ENCODE measurements at regions not wholly inside any gene's neighbourhood (a gene's known extent, or its start where the extent isn't known, plus 50 kb on each side); places are given as distances from the start of the nearest gene placed in this dataset.

- no peaks in the 10 kb centered on the region for H3K36me3 ChIP-seq (ENCODE audit: low read depth)
- H3F3A ChIP-seq (ENCODE audit: insufficient read depth, low read depth) = no peaks in the 10 kb centered on the region
- no peak for TF ChIP-seq CTCF (conservative IDR thresholded peaks at IDR 0.05)
- TF ChIP-seq EZH2 (IDR thresholded peaks at IDR 0.05; ENCODE audit: low read depth) = no peak
- intact Hi-C loops (cut with micrococcal nuclease; ENCODE audit: unreplicated experiment) = no loop called here
- no TSS peak for BruUV-seq (replicated peaks)
- CTCF ChIA-PET = no interaction called here
- no peak for DNase-seq
- POLR2A ChIA-PET (ENCODE audit: unreplicated experiment) = no interaction called here
- no peaks in the 10 kb centered on the region for H3K79me2 ChIP-seq (ENCODE audit: low read depth)
- no peaks in the 10 kb centered on the region for H3K9me3 ChIP-seq (ENCODE audit: insufficient read depth, low read depth)
- no peak overlapping the region for H2AFZ ChIP-seq
- H3K4me1 ChIP-seq (replicated peaks; ENCODE audit: insufficient read depth) = no peaks in the 10 kb centered on the region
- no peak overlapping the region for H3K4me3 ChIP-seq
- H3K27ac ChIP-seq = no peak overlapping the region
- no peak overlapping the region for H3K4me2 ChIP-seq
- H4K20me1 ChIP-seq (ENCODE audit: insufficient read depth) = no peaks in the 10 kb centered on the region
- peaks cover 33% of the 10 kb centered on the region for H3K27me3 ChIP-seq (ENCODE audit: insufficient read depth, low read depth)
- no peaks in the 10 kb centered on the region for H3K9me2 ChIP-seq (ENCODE audit: insufficient read depth)
Observed at GRCh38 chr13:22090106-22090505, 419.2 kb downstream of the FGF9 start.

GRCh38 chr13:22091222-22091970 is 420.5 kb downstream of the FGF9 start:
- Histone ChIP-seq H3K9me3 (ENCODE audit: insufficient read depth, low read depth) (no peaks in the 10 kb centered on the region), H3F3A (ENCODE audit: insufficient read depth, low read depth) (no peaks in the 10 kb centered on the region), H3K79me2 (ENCODE audit: low read depth) (no peaks in the 10 kb centered on the region), H3K4me1 (replicated peaks; ENCODE audit: insufficient read depth) (no peaks in the 10 kb centered on the region), H4K20me1 (ENCODE audit: insufficient read depth) (no peaks in the 10 kb centered on the region), H3K9me2 (ENCODE audit: insufficient read depth) (no peaks in the 10 kb centered on the region), H3K27me3 (ENCODE audit: insufficient read depth, low read depth) (peaks cover 33% of the 10 kb centered on the region), H3K36me3 (ENCODE audit: low read depth) (no peaks in the 10 kb centered on the region), H3K4me3 (no peak overlapping the region), H3K27ac (no peak overlapping the region), H2AFZ (no peak overlapping the region), H3K4me2 (no peak overlapping the region)
- ChIA-PET POLR2A (ENCODE audit: unreplicated experiment) (no interaction called here), CTCF (no interaction called here)
- TF ChIP-seq EZH2 (IDR thresholded peaks at IDR 0.05; ENCODE audit: low read depth) (no peak), CTCF (conservative IDR thresholded peaks at IDR 0.05) (no peak)
- no peak for DNase-seq
- intact Hi-C loops (cut with micrococcal nuclease; ENCODE audit: unreplicated experiment) = no loop called here
- BruUV-seq (replicated peaks) = no TSS peak

GRCh38 chr13:22091971-22092300 is 421.1 kb downstream of the FGF9 start:
- H3K9me3 ChIP-seq (ENCODE audit: insufficient read depth, low read depth) = 0 out of 2 replicates have a peak, but pooled peaks cover under 1% of the 10 kb centered on the region
- POLR2A ChIA-PET (ENCODE audit: unreplicated experiment) = no interaction called here

More at GRCh38 chr13:22091971-22092300, 421.1 kb downstream of the FGF9 start:
- intact Hi-C loops (cut with micrococcal nuclease; ENCODE audit: unreplicated experiment) = no loop called here
- no peak overlapping the region for H3K4me2 ChIP-seq
- no peak overlapping the region for H3K4me3 ChIP-seq
- no TSS peak for BruUV-seq (replicated peaks)
- H3F3A ChIP-seq (ENCODE audit: insufficient read depth, low read depth) = no peaks in the 10 kb centered on the region
- CTCF ChIA-PET = no interaction called here
- no peaks in the 10 kb centered on the region for H3K9me2 ChIP-seq (ENCODE audit: insufficient read depth)
- no peaks in the 10 kb centered on the region for H3K79me2 ChIP-seq (ENCODE audit: low read depth)
- no peak for TF ChIP-seq CTCF (conservative IDR thresholded peaks at IDR 0.05)
- TF ChIP-seq EZH2 (IDR thresholded peaks at IDR 0.05; ENCODE audit: low read depth) = no peak
- H3K36me3 ChIP-seq (ENCODE audit: low read depth) = no peaks in the 10 kb centered on the region
- H3K27me3 ChIP-seq (ENCODE audit: insufficient read depth, low read depth) = peaks cover 33% of the 10 kb centered on the region
- no peaks in the 10 kb centered on the region for H3K4me1 ChIP-seq (replicated peaks; ENCODE audit: insufficient read depth)
- H4K20me1 ChIP-seq (ENCODE audit: insufficient read depth) = no peaks in the 10 kb centered on the region
- no peak overlapping the region for H3K27ac ChIP-seq
- DNase-seq = no peak
- no peak overlapping the region for H2AFZ ChIP-seq
